B cell (primary cell): ENCODE measurements at regions not wholly inside any gene's neighbourhood (a gene's known extent, or its start where the extent isn't known, plus 50 kb on each side); places are given as distances from the start of the nearest gene placed in this dataset.

Experiments
- ATAC-seq: fragments of 200-7000 bp; cut with Tn5 transposase; one replicate; pipeline ENCODE4 v1.10.0; 2021; ENCODE audit warnings: low read depth, mild to moderate bottlenecking, moderate number of reproducible peaks, moderate library complexity
- CTCF ChIA-PET: fragments of 350-600 bp; sonication (Branson Sonifier 250); formaldehyde crosslinking; loops from one replicate; lab custom pipeline; 2021; ENCODE audit warnings: antibody characterized with exemption, inconsistent platforms; lab: Charles Lee
- POLR2A ChIA-PET: fragments of 350-600 bp; sonication (Branson Sonifier 250); formaldehyde crosslinking; loops from one replicate; lab custom pipeline; 2021; ENCODE audit warnings: antibody characterized with exemption; lab: Charles Lee
- DNase-seq: peaks from one replicate; pipeline ENCODE4 v3.0.0; 2013
- H2AFZ ChIP-seq: 2 replicates; pipeline ENCODE4 v1.6.1; 2012; ENCODE audit warnings: mild to moderate bottlenecking, low read depth, low read length; ENCODE audit not compliant: insufficient read depth, poor library complexity, severe bottlenecking
- H3K27ac ChIP-seq, 2 donors: 1 replicate in 1 of 2; 2 replicates in 1 of 2; pipeline ENCODE4 v1.5.1; 2012 to 2013; ENCODE audit warnings: low read length in 2 of 2, mild to moderate bottlenecking in 2 of 2, moderate library complexity in 1 of 2
- H3K27me3 ChIP-seq, 4 experiments: fragments of 200-600 bp in 1 of 4; sonication (generic) in 1 of 4; replicated peaks in 1 of 4; 1 replicate in 2 of 4; 2 replicates in 2 of 4; pipeline versions ENCODE4 v1.6.1 to v1.7.0; 2013 to 2016; ENCODE audit warnings: low read length in 3 of 4, mild to moderate bottlenecking in 2 of 4, mixed read lengths in 1 of 4, moderate library complexity in 1 of 4; ENCODE audit not compliant: insufficient read depth in 4 of 4, control insufficient read depth in 3 of 4; ENCODE audit errors: control extremely low read depth in 1 of 4
- H3K36me3 ChIP-seq, 2 experiments: replicated peaks in 1 of 2; 1 replicate in 1 of 2; 2 replicates in 1 of 2; pipeline versions ENCODE4 v1.6.1 to v1.7.1; 2013; ENCODE audit warnings: low read length in 1 of 2; ENCODE audit not compliant: insufficient read depth in 2 of 2, control insufficient read depth in 1 of 2; ENCODE audit errors: control extremely low read depth in 1 of 2, extremely low read depth in 1 of 2
- H3K4me1 ChIP-seq, 2 donors: fragments of 200-600 bp in 1 of 2; sonication (generic) in 1 of 2; 1 replicate in 1 of 2; 2 replicates in 1 of 2; pipeline versions ENCODE4 v1.5.1 to v1.6.1; 2013 to 2017; ENCODE audit warnings: low read length in 2 of 2; ENCODE audit not compliant: control insufficient read depth in 2 of 2, insufficient read depth in 2 of 2
- H3K4me2 ChIP-seq: replicated peaks from 2 replicates; pipeline ENCODE3; 2012; ENCODE audit warnings: mild to moderate bottlenecking, low read depth, low read length; ENCODE audit not compliant: poor library complexity, severe bottlenecking
- H3K4me3 ChIP-seq, 5 experiments: fragments of 200-600 bp in 1 of 5; sonication (generic) in 1 of 5; 1 replicate in 3 of 5; 2 replicates in 2 of 5; pipeline versions ENCODE4 v1.5.1 to v1.7.0; 2011 to 2016; ENCODE audit warnings: low read length in 4 of 5, mild to moderate bottlenecking in 4 of 5, low read depth in 2 of 5, control low read depth in 1 of 5, moderate library complexity in 1 of 5; ENCODE audit not compliant: insufficient read depth in 1 of 5; ENCODE audit errors: control extremely low read depth in 1 of 5, extremely low read depth in 1 of 5
- H3K79me2 ChIP-seq: fragments of 200-600 bp; sonication (generic); one replicate; pipeline ENCODE4 v1.6.0; 2016; ENCODE audit warnings: low read length; ENCODE audit not compliant: control insufficient read depth, insufficient read depth
- H3K9ac ChIP-seq: fragments of 200-600 bp; sonication (generic); 2 replicates; pipeline ENCODE4 v1.6.1; 2017; ENCODE audit warnings: mild to moderate bottlenecking, low read length, moderate library complexity
- H3K9me3 ChIP-seq, 3 donors: one replicate each; pipeline versions ENCODE4 v1.6.1 to v1.7.1; 2013; ENCODE audit warnings: low read length in 2 of 3; ENCODE audit not compliant: control insufficient read depth in 2 of 3, insufficient read depth in 1 of 3; ENCODE audit errors: control extremely low read depth in 1 of 3
- H4K20me1 ChIP-seq: 2 replicates; pipeline ENCODE4 v1.6.0; 2012; ENCODE audit warnings: mild to moderate bottlenecking, low read length; ENCODE audit not compliant: insufficient read depth, control insufficient read depth, poor library complexity, severe bottlenecking
- H3K27ac Mint-ChIP-seq: one replicate; pipeline ENCODE4 v1.8.0; 2021; ENCODE audit warnings: mixed read lengths
- H3K27me3 Mint-ChIP-seq: one replicate; pipeline ENCODE4 v1.8.0; 2021; ENCODE audit warnings: mixed read lengths
- H3K4me1 Mint-ChIP-seq: one replicate; pipeline ENCODE4 v1.8.0; 2021; ENCODE audit warnings: mixed read lengths
- H3K4me3 Mint-ChIP-seq: one replicate; pipeline ENCODE4 v1.8.0; 2021; ENCODE audit warnings: mixed read lengths
- H3K9me3 Mint-ChIP-seq: one replicate; pipeline ENCODE4 v1.8.0; 2022; ENCODE audit warnings: mixed read lengths; ENCODE audit not compliant: insufficient read depth
- EZH2 ChIP-seq: IDR thresholded peaks from 2 replicates; pipeline ENCODE4 v1.6.1; 2012; ENCODE audit warnings: borderline replicate concordance, low read depth, mild to moderate bottlenecking, moderate library complexity, low read length; ENCODE audit not compliant: insufficient read depth, poor library complexity, severe bottlenecking
- WGBS: methylation state at CpG from one replicate; pipeline ENCODE4 v1.1.5; 2013; ENCODE audit warnings: missing lambda C conversion rate; ENCODE audit not compliant: insufficient coverage; 5-methylcytosine and 5-hydroxymethylcytosine counted together
- intact Hi-C: fragments of 100-400 bp; cut with micrococcal nuclease; formaldehyde crosslinking; loops from one replicate; pipeline ENCODE4 v1.10.0; 2022
- TF ChIP-seq, protein P1 (sequence below): fragments of 200-600 bp; IDR thresholded peaks from one replicate; pipeline ENCODE4 v1.8.0; 2022; ENCODE audit warnings: antibody characterized with exemption, mild to moderate bottlenecking

DNA sequence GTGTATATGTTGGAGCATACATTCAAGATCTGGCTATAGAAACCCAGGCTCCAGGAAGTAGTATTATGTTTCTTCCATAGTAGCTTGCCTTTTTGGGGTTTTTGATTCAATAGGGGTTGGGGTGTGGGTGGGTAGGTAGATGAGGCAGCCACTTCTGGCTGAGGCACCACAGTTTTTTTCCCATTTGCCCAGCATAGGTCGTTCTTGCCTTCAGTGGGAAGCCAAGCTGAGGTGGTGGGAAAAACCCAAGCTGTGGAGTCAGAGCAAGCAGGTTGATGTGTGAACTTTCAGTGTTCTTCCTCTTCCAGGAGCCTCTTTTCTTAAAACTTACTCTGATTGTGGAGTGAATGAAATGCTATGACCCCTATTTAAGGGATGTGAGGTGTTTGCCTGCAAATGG is 67.0 kb upstream of the RPS6KA3 start:
- Mint-ChIP-seq H3K27me3 (no peaks in the 10 kb centered on the region), H3K4me1 (no peaks in the 10 kb centered on the region), H3K27ac (no peak overlapping the region), H3K4me3 (no peak overlapping the region), H3K9me3 (no peaks in the 10 kb centered on the region)
- Histone ChIP-seq H3K4me1 (no peaks in the 10 kb centered on the region), H3K4me2 (no peak overlapping the region), H2AFZ (no peak overlapping the region), H4K20me1 (no peaks in the 10 kb centered on the region), H3K9ac (no peak overlapping the region), H3K27ac (no peak overlapping the region), H3K79me2 (no peaks in the 10 kb centered on the region), H3K36me3 (no peaks in the 10 kb centered on the region), H3K9me3 (no peaks in the 10 kb centered on the region), H3K4me3 (no peak overlapping the region), H3K27me3 (no peaks in the 10 kb centered on the region)
- ATAC-seq, result no peak
- no peak for TF ChIP-seq EZH2
- TF ChIP-seq, protein P1, sequence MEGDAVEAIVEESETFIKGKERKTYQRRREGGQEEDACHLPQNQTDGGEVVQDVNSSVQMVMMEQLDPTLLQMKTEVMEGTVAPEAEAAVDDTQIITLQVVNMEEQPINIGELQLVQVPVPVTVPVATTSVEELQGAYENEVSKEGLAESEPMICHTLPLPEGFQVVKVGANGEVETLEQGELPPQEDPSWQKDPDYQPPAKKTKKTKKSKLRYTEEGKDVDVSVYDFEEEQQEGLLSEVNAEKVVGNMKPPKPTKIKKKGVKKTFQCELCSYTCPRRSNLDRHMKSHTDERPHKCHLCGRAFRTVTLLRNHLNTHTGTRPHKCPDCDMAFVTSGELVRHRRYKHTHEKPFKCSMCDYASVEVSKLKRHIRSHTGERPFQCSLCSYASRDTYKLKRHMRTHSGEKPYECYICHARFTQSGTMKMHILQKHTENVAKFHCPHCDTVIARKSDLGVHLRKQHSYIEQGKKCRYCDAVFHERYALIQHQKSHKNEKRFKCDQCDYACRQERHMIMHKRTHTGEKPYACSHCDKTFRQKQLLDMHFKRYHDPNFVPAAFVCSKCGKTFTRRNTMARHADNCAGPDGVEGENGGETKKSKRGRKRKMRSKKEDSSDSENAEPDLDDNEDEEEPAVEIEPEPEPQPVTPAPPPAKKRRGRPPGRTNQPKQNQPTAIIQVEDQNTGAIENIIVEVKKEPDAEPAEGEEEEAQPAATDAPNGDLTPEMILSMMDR, result no peak
- CTCF ChIA-PET, result no interaction called here
- WGBS, result no CpG with 5 or more reads among the region's 1 CpG
- intact Hi-C loops, result no loop called here
- DNase-seq, result no peak
- POLR2A ChIA-PET, result no interaction called here

DNA sequence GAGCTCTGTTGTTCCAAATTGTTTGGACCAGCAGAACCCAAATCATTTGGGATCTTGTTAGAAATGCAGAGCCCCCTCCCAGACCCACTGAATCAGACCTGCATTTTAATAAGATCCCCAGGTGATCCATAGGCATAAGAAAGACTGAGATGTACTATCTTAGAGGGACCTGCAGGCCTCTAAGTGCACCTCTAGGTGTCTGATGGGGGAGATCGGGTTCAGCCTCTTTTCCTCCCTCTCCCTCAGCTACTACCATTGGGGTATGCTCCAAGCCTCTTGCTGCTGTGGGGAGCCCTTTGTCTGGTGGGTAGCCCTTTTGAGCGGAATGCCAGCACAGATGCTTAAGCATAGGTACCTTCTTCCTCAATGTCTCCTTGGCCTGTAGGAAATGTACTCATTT is 63.8 kb upstream of the RPS6KA3 start:
- Histone ChIP-seq H3K9me3 (no peaks in the 10 kb centered on the region), H3K27ac (no peak overlapping the region), H3K27me3 (no peaks in the 10 kb centered on the region), H3K36me3 (no peaks in the 10 kb centered on the region), H3K9ac (no peak overlapping the region), H3K4me3 (no peak overlapping the region), H3K4me2 (no peak overlapping the region), H3K79me2 (no peaks in the 10 kb centered on the region), H2AFZ (no peak overlapping the region), H3K4me1 (no peaks in the 10 kb centered on the region), H4K20me1 (no peaks in the 10 kb centered on the region)
- intact Hi-C loops, result no loop called here
- TF ChIP-seq, protein P1, result no peak
- no peak for TF ChIP-seq EZH2
- no peak overlapping the region for H3K4me3 Mint-ChIP-seq
- DNase-seq, result no peak
- CTCF ChIA-PET, result no interaction called here
- no peak for ATAC-seq
- no CpG with 5 or more reads among the region's 2 CpGs for WGBS
- POLR2A ChIA-PET, result no interaction called here
- no peaks in the 10 kb centered on the region for H3K4me1 Mint-ChIP-seq
- H3K27me3 Mint-ChIP-seq, result no peaks in the 10 kb centered on the region
- H3K9me3 Mint-ChIP-seq, result no peaks in the 10 kb centered on the region
- H3K27ac Mint-ChIP-seq, result no peak overlapping the region
